ENCODE measurements at regions not wholly inside any gene's neighbourhood (a gene's known extent, or its start where the extent isn't known, plus 50 kb on each side); places are given as distances from the start of the nearest gene placed in this dataset.
"Not testable (repeated sequence)": the region's sequence is repeated elsewhere in the genome, so short reads cannot be mapped to it uniquely, and the experiment has no call there.

- H3K4me3 ChIP-seq (ENCODE audit: low read length); H3K4me1 Mint-ChIP-seq; DNase-seq; H3K27me3 ChIP-seq (ENCODE audit: control insufficient read depth, insufficient read depth, low read length, poor library complexity, severe bottlenecking); H3K9me3 ChIP-seq (ENCODE audit: control insufficient read depth, low read length); H3K27ac Mint-ChIP-seq; H3K27me3 Mint-ChIP-seq (ENCODE audit: insufficient read depth); H3K36me3 ChIP-seq (ENCODE audit: control insufficient read depth, insufficient read depth, low read length); H3K36me3 Mint-ChIP-seq (ENCODE audit: low read depth); H3K27ac ChIP-seq (ENCODE audit: low read depth, low read length); H3K4me3 Mint-ChIP-seq; H3K4me1 ChIP-seq (ENCODE audit: control insufficient read depth, insufficient read depth, low read length); H3K9ac ChIP-seq (ENCODE audit: extremely low read depth, low read length, poor library complexity, severe bottlenecking): not testable (repeated sequence)
- 89% methylated on average over 22 of the region's 31 CpGs; no CpG with 5 or more reads in 1 of the 2 experiments for WGBS, 2 experiments (ENCODE audit: insufficient coverage in 1 of 2, insufficient read length in 1 of 2)
- peaks cover 36% of the 10 kb centered on the region for H3K9me3 Mint-ChIP-seq
These were observed 435.3 kb upstream of the ZNF722 start for GRCh38 chr7:63563151-63563940.

- not testable (repeated sequence) for DNase-seq; H3K4me3 Mint-ChIP-seq; H3K4me3 ChIP-seq (ENCODE audit: low read length); H3K9ac ChIP-seq (ENCODE audit: extremely low read depth, low read length, poor library complexity, severe bottlenecking); H3K9me3 ChIP-seq (ENCODE audit: control insufficient read depth, low read length); H3K27ac ChIP-seq (ENCODE audit: low read depth, low read length); H3K4me1 ChIP-seq (ENCODE audit: control insufficient read depth, insufficient read depth, low read length); H3K36me3 Mint-ChIP-seq (ENCODE audit: low read depth); H3K27me3 ChIP-seq (ENCODE audit: control insufficient read depth, insufficient read depth, low read length, poor library complexity, severe bottlenecking); H3K27me3 Mint-ChIP-seq (ENCODE audit: insufficient read depth); H3K27ac Mint-ChIP-seq; H3K36me3 ChIP-seq (ENCODE audit: control insufficient read depth, insufficient read depth, low read length); H3K4me1 Mint-ChIP-seq
- peaks cover 36% of the 10 kb centered on the region for H3K9me3 Mint-ChIP-seq
- WGBS, 2 experiments (ENCODE audit: insufficient coverage in 1 of 2, insufficient read length in 1 of 2) = 76 to 93% methylated on average over 3 to 6 of the region's 7 CpGs
These were observed 433.8 kb upstream of the ZNF722 start for GRCh38 chr7:63564882-63565281.

GRCh38 chr7:63566886-63567285, 431.8 kb upstream of the ZNF722 start:
- H3K4me1 ChIP-seq (ENCODE audit: control insufficient read depth, insufficient read depth, low read length); H3K4me1 Mint-ChIP-seq; H3K27ac ChIP-seq (ENCODE audit: low read depth, low read length); H3K27me3 ChIP-seq (ENCODE audit: control insufficient read depth, insufficient read depth, low read length, poor library complexity, severe bottlenecking); H3K4me3 ChIP-seq (ENCODE audit: low read length); H3K36me3 ChIP-seq (ENCODE audit: control insufficient read depth, insufficient read depth, low read length); H3K36me3 Mint-ChIP-seq (ENCODE audit: low read depth); H3K9me3 ChIP-seq (ENCODE audit: control insufficient read depth, low read length); H3K4me3 Mint-ChIP-seq; DNase-seq; H3K27ac Mint-ChIP-seq; H3K27me3 Mint-ChIP-seq (ENCODE audit: insufficient read depth); H3K9ac ChIP-seq (ENCODE audit: extremely low read depth, low read length, poor library complexity, severe bottlenecking): not testable (repeated sequence)
- 85% methylated on average over 6 of the region's 11 CpGs; no CpG with 5 or more reads in 1 of the 2 experiments for WGBS, 2 experiments (ENCODE audit: insufficient coverage in 1 of 2, insufficient read length in 1 of 2)
- H3K9me3 Mint-ChIP-seq = peaks cover 40% of the 10 kb centered on the region

DNA sequence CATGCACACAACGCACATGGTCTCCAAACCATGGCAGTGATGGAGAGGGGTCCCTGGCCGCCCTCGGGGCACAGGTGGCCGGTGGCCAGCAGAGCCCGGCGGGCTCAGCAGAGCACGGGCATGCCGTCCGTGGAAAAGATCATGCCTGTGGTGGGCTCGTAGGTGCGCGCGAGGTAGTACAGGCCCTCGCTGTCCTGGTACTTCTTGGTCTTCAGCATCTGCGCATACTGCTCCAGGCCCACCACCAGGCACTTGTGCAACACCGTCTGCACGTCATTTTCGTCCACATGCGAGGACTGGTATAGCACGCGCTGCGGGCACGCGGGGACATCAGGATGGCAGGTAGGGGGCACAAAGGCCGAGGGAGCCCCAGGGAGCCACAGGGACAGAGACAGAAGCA, 431.0 kb upstream of the ZNF722 start:
- not testable (repeated sequence) for H3K36me3 ChIP-seq (ENCODE audit: control insufficient read depth, insufficient read depth, low read length); H3K36me3 Mint-ChIP-seq (ENCODE audit: low read depth); H3K27ac ChIP-seq (ENCODE audit: low read depth, low read length); H3K27me3 ChIP-seq (ENCODE audit: control insufficient read depth, insufficient read depth, low read length, poor library complexity, severe bottlenecking); DNase-seq; H3K4me1 ChIP-seq (ENCODE audit: control insufficient read depth, insufficient read depth, low read length); H3K4me3 ChIP-seq (ENCODE audit: low read length); H3K4me1 Mint-ChIP-seq; H3K27ac Mint-ChIP-seq; H3K9ac ChIP-seq (ENCODE audit: extremely low read depth, low read length, poor library complexity, severe bottlenecking); H3K27me3 Mint-ChIP-seq (ENCODE audit: insufficient read depth); H3K4me3 Mint-ChIP-seq; H3K9me3 ChIP-seq (ENCODE audit: control insufficient read depth, low read length)
- WGBS, 2 experiments (ENCODE audit: insufficient coverage in 1 of 2, insufficient read length in 1 of 2) = 88 to 91% methylated on average over 16 to 25 of the region's 25 CpGs
- H3K9me3 Mint-ChIP-seq = peaks cover 39% of the 10 kb centered on the region

GRCh38 chr7:63568571-63569313, 429.9 kb upstream of the ZNF722 start:
- H3K9me3 Mint-ChIP-seq = peaks cover 37% of the 10 kb centered on the region
- H3K4me1 Mint-ChIP-seq; H3K36me3 Mint-ChIP-seq (ENCODE audit: low read depth); H3K27me3 ChIP-seq (ENCODE audit: control insufficient read depth, insufficient read depth, low read length, poor library complexity, severe bottlenecking); H3K27ac Mint-ChIP-seq; H3K4me1 ChIP-seq (ENCODE audit: control insufficient read depth, insufficient read depth, low read length); H3K36me3 ChIP-seq (ENCODE audit: control insufficient read depth, insufficient read depth, low read length); H3K27ac ChIP-seq (ENCODE audit: low read depth, low read length); H3K4me3 ChIP-seq (ENCODE audit: low read length); H3K27me3 Mint-ChIP-seq (ENCODE audit: insufficient read depth); H3K9ac ChIP-seq (ENCODE audit: extremely low read depth, low read length, poor library complexity, severe bottlenecking); DNase-seq; H3K9me3 ChIP-seq (ENCODE audit: control insufficient read depth, low read length); H3K4me3 Mint-ChIP-seq: not testable (repeated sequence)
- 89% methylated on average over 20 of the region's 27 CpGs; no CpG with 5 or more reads in 1 of the 2 experiments for WGBS, 2 experiments (ENCODE audit: insufficient coverage in 1 of 2, insufficient read length in 1 of 2)

DNA sequence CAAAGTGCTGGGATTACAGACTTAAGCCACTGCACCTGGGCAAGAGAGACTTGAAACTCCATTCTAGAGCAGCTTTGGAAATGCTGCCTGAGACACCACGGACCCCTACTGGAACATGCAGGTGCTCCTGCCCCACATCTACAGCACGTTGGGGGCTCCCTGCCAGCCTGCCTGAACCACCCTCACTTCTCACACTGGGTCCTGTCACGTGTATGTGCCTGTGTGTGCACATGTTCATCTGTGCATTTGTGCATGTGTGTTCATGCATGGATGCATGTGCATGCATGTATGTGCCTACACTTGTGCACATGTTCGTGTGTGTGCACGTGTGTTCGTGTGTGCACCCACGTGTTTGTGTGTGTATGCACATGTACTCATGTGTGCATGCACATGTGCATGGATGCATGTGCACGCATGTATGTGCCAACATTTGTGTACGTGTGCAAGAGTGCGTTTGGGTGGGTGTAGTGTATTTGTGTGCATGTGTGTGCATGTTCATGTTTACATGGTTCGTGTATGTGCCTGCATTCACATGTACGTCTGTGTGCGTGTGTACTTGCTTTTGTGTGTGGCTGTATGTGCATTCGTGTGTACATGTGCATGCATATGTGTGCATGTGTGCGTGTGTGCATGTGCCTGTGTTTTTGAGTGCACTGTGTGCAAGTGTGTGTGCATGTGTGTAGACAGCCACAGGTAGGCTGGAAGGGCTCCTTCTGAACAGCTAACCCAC, 428.1 kb upstream of the ZNF722 start:
- not testable (repeated sequence) for H3K27ac ChIP-seq (ENCODE audit: low read depth, low read length); H3K4me1 Mint-ChIP-seq; H3K4me3 Mint-ChIP-seq; H3K9ac ChIP-seq (ENCODE audit: extremely low read depth, low read length, poor library complexity, severe bottlenecking); H3K36me3 ChIP-seq (ENCODE audit: control insufficient read depth, insufficient read depth, low read length); DNase-seq; H3K27ac Mint-ChIP-seq; H3K27me3 Mint-ChIP-seq (ENCODE audit: insufficient read depth); H3K4me1 ChIP-seq (ENCODE audit: control insufficient read depth, insufficient read depth, low read length); H3K36me3 Mint-ChIP-seq (ENCODE audit: low read depth); H3K27me3 ChIP-seq (ENCODE audit: control insufficient read depth, insufficient read depth, low read length, poor library complexity, severe bottlenecking); H3K9me3 ChIP-seq (ENCODE audit: control insufficient read depth, low read length)
- peak overlapping the region; percentile 22 for H3K4me3 ChIP-seq (ENCODE audit: low read length)
- 71 to 76% methylated on average over 9 to 15 of the region's 15 CpGs for WGBS, 2 experiments (ENCODE audit: insufficient coverage in 1 of 2, insufficient read length in 1 of 2)
- H3K9me3 Mint-ChIP-seq = peaks cover 39% of the 10 kb centered on the region

All from endodermal cell (in vitro differentiated cells).